CD14-positive monocyte (primary cell): ENCODE measurements at regions not wholly inside any gene's neighbourhood (a gene's known extent, or its start where the extent isn't known, plus 50 kb on each side); places are given as distances from the start of the nearest gene placed in this dataset.

Source experiments
- DNase-seq, 3 donors: peaks; one replicate each; pipeline ENCODE4 v3.0.0-alpha.2; 2011 to 2022
- H2AFZ ChIP-seq: 2 replicates; pipeline ENCODE4 v1.6.0; 2012; ENCODE audit warnings: mild to moderate bottlenecking, low read depth, low read length, inconsistent platforms; ENCODE audit not compliant: insufficient read depth, poor library complexity, severe bottlenecking
- H3K27ac ChIP-seq, 2 donors: 1 replicate in 1 of 2; 2 replicates in 1 of 2; pipeline ENCODE4 v1.5.1; 2012 to 2013; ENCODE audit warnings: low read length in 2 of 2, control low read depth in 1 of 2, inconsistent platforms in 1 of 2, low read depth in 1 of 2, mild to moderate bottlenecking in 1 of 2
- H3K27me3 ChIP-seq, 2 donors: one replicate each; pipeline versions ENCODE4 v1.6.0 to v1.6.1; 2011 to 2013; ENCODE audit warnings: low read length in 2 of 2; ENCODE audit not compliant: control insufficient read depth in 2 of 2, insufficient read depth in 2 of 2
- H3K36me3 ChIP-seq, 2 donors: replicated peaks in 1 of 2; 1 replicate in 1 of 2; 2 replicates in 1 of 2; pipeline versions ENCODE4 v1.5.1 to v1.6.1; 2012 to 2013; ENCODE audit warnings: low read length in 2 of 2, control low read depth in 1 of 2, inconsistent platforms in 1 of 2, mild to moderate bottlenecking in 1 of 2; ENCODE audit not compliant: insufficient read depth in 2 of 2, control insufficient read depth in 1 of 2
- H3K4me1 ChIP-seq, 2 donors: 1 replicate in 1 of 2; 2 replicates in 1 of 2; pipeline versions ENCODE4 v1.5.1 to v1.6.1; 2012 to 2013; ENCODE audit warnings: low read length in 2 of 2, control low read depth in 1 of 2, inconsistent platforms in 1 of 2, mild to moderate bottlenecking in 1 of 2, moderate library complexity in 1 of 2; ENCODE audit not compliant: insufficient read depth in 2 of 2, control insufficient read depth in 1 of 2
- H3K4me2 ChIP-seq: replicated peaks from 2 replicates; pipeline ENCODE3; 2012; ENCODE audit warnings: low read length, moderate library complexity, mild to moderate bottlenecking; ENCODE audit not compliant: poor library complexity, severe bottlenecking; ENCODE audit errors: extremely low read depth
- H3K4me3 ChIP-seq, 3 experiments: fragments of 200-600 bp in 1 of 3; sonication (generic) in 1 of 3; replicated peaks in 1 of 3; 1 replicate in 2 of 3; 2 replicates in 1 of 3; pipeline ENCODE4 v1.5.1; 2011 to 2013; ENCODE audit warnings: low read length in 3 of 3, mild to moderate bottlenecking in 3 of 3, control low read depth in 2 of 3, low read depth in 2 of 3, inconsistent platforms in 1 of 3, moderate library complexity in 1 of 3
- H3K79me2 ChIP-seq: 2 replicates; pipeline ENCODE4 v1.6.0; 2012; ENCODE audit warnings: mild to moderate bottlenecking, control low read depth, inconsistent platforms, low read length, moderate library complexity; ENCODE audit not compliant: insufficient read depth
- H3K9ac ChIP-seq: 2 replicates; pipeline ENCODE4 v1.6.0; 2017; ENCODE audit warnings: low read length, mild to moderate bottlenecking; ENCODE audit not compliant: insufficient read depth, poor library complexity, severe bottlenecking
- H3K9me3 ChIP-seq, 2 donors: replicated peaks in 1 of 2; 1 replicate in 1 of 2; 2 replicates in 1 of 2; pipeline versions ENCODE4 v1.5.1 to v1.6.1; 2012 to 2013; ENCODE audit warnings: low read length in 2 of 2, control low read depth in 1 of 2; ENCODE audit not compliant: control insufficient read depth in 1 of 2, insufficient read depth in 1 of 2
- H4K20me1 ChIP-seq: 2 replicates; pipeline ENCODE4 v1.6.0; 2012; ENCODE audit warnings: mild to moderate bottlenecking, low read length, control low read depth, moderate library complexity; ENCODE audit not compliant: insufficient read depth
- H3K27ac Mint-ChIP-seq, 7 donors: one replicate each; pipeline ENCODE4 v1.8.0; 2020; ENCODE audit warnings: mild to moderate bottlenecking in 7 of 7, mixed read lengths in 7 of 7, moderate library complexity in 6 of 7, inconsistent platforms in 2 of 7
- H3K27me3 Mint-ChIP-seq, 3 donors: one replicate each; pipeline ENCODE4 v1.8.0; 2021 to 2022; ENCODE audit warnings: low read depth in 3 of 3, mild to moderate bottlenecking in 3 of 3, mixed read lengths in 3 of 3, moderate library complexity in 3 of 3, inconsistent platforms in 1 of 3
- H3K36me3 Mint-ChIP-seq, 2 donors: one replicate each; pipeline ENCODE4 v1.8.0; 2020; ENCODE audit warnings: mixed read lengths in 2 of 2, inconsistent platforms in 1 of 2, mild to moderate bottlenecking in 1 of 2
- H3K4me1 Mint-ChIP-seq: one replicate; pipeline ENCODE4 v1.8.0; 2020; ENCODE audit warnings: mild to moderate bottlenecking, mixed read lengths
- H3K4me3 Mint-ChIP-seq, 2 donors: one replicate each; pipeline ENCODE4 v1.8.0; 2020; ENCODE audit warnings: mild to moderate bottlenecking in 2 of 2, mixed read lengths in 2 of 2, moderate library complexity in 1 of 2
- H3K9me3 Mint-ChIP-seq, 7 donors: one replicate each; pipeline ENCODE4 v1.8.0; 2020 to 2022; ENCODE audit warnings: mixed read lengths in 7 of 7, mild to moderate bottlenecking in 6 of 7, moderate library complexity in 6 of 7, inconsistent platforms in 2 of 7
- WGBS: methylation state at CpG from one replicate; pipeline ENCODE4 v1.1.5; 2013; ENCODE audit warnings: missing lambda C conversion rate; ENCODE audit not compliant: insufficient coverage; 5-methylcytosine and 5-hydroxymethylcytosine counted together
- intact Hi-C, 2 donors: fragments of 100-400 bp; cut with micrococcal nuclease; formaldehyde crosslinking; loops; one replicate each; pipeline versions ENCODE4 v1.15.0 to v1.15.1; 2023
- TF ChIP-seq, protein P1 (sequence below): fragments of 200-600 bp; IDR thresholded peaks from one replicate; pipeline ENCODE4 v1.8.0; 2022; ENCODE audit warnings: antibody characterized with exemption, mild to moderate bottlenecking

DNA sequence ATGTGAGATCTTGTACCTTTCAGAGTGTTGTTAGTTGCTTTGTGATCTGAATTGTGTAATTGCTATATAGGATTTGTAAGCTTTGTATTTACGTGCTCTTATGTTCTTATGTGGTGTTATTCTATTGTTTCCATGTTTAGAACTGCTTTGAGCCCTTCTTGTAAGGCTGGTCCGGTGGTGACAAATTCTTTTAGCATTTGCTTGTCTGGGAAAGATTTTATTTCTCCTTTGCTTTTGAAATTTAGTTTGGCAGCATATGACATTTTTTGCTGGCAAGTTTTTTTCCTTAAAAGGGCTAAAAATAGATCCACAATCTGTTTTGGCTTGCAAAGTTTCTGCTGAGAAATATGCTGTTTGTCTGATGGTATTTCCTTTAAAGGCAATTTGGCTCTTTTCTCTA, 1089.2 kb upstream of the PCDH9 start:
- no peaks in the 10 kb centered on the region for H3K79me2 ChIP-seq
- H3K9me3 ChIP-seq, result peaks cover 29% of the 10 kb centered on the region in 2 donors
- DNase-seq, result no peak
- no peaks in the 10 kb centered on the region for H3K4me1 ChIP-seq
- H3K27me3 ChIP-seq, result no peaks in the 10 kb centered on the region
- H2AFZ ChIP-seq, result no peak overlapping the region
- Mint-ChIP-seq H3K27me3 (peaks cover 0 to 2% (median 0%) of the 10 kb centered on the region in 3 donors), H3K27ac (no peak overlapping the region), H3K4me3 (no peak overlapping the region), H3K4me1 (no peaks in the 10 kb centered on the region), H3K36me3 (no peaks in the 10 kb centered on the region), H3K9me3 (peaks cover 10 to 27% (median 15%) of the 10 kb centered on the region in 7 donors)
- no peak overlapping the region for H3K4me2 ChIP-seq
- TF ChIP-seq, protein P1, sequence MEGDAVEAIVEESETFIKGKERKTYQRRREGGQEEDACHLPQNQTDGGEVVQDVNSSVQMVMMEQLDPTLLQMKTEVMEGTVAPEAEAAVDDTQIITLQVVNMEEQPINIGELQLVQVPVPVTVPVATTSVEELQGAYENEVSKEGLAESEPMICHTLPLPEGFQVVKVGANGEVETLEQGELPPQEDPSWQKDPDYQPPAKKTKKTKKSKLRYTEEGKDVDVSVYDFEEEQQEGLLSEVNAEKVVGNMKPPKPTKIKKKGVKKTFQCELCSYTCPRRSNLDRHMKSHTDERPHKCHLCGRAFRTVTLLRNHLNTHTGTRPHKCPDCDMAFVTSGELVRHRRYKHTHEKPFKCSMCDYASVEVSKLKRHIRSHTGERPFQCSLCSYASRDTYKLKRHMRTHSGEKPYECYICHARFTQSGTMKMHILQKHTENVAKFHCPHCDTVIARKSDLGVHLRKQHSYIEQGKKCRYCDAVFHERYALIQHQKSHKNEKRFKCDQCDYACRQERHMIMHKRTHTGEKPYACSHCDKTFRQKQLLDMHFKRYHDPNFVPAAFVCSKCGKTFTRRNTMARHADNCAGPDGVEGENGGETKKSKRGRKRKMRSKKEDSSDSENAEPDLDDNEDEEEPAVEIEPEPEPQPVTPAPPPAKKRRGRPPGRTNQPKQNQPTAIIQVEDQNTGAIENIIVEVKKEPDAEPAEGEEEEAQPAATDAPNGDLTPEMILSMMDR, result no peak
- intact Hi-C loops, result no loop called here
- H3K36me3 ChIP-seq, result no peaks in the 10 kb centered on the region
- no peaks in the 10 kb centered on the region for H4K20me1 ChIP-seq
- WGBS, result 80% methylated on average over 2 of the region's 2 CpGs
- H3K27ac ChIP-seq, result no peak overlapping the region
- H3K9ac ChIP-seq, result no peak overlapping the region
- H3K4me3 ChIP-seq, result no peak overlapping the region

DNA sequence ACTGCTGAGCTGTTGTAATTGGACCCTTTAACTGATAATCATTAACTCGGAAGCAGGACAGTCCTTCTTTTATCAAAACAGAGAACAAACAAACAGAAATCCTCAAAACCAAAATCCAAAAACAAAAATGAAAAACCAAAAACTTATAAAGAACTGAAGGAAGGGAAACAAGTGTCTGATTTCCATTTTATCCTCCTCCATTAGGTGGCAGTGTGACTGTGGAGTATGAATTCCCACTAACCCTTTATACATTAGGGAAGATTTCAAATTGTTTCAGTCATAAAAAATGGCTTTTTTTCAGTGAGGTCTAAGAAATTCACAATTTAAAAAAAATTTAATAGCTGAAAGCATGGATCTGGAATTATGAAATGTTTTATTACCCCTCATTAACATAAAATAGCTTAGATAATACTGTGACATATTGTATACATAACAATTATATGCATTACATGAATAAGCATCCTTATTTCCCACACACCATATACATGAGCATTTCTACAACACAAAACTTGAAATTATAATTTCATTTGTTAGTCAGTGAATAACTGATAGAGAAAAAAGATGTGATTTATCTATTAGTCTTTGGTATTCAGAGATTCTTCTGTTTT, 1074.3 kb upstream of the PCDH9 start:
- Histone ChIP-seq H4K20me1 (no peaks in the 10 kb centered on the region), H3K4me2 (no peak overlapping the region), H3K36me3 (no peaks in the 10 kb centered on the region), H3K27me3 (no peaks in the 10 kb centered on the region), H3K79me2 (no peaks in the 10 kb centered on the region), H3K9me3 (no peaks in the 10 kb centered on the region), H3K9ac (no peak overlapping the region), H3K4me3 (no peak overlapping the region), H2AFZ (no peak overlapping the region), H3K4me1 (no peaks in the 10 kb centered on the region), H3K27ac (no peak overlapping the region)
- intact Hi-C loops, result no loop called here
- H3K27me3 Mint-ChIP-seq, result peaks cover 0 to 2% (median 0%) of the 10 kb centered on the region in 3 donors
- no peak overlapping the region for H3K4me3 Mint-ChIP-seq
- no peak for DNase-seq
- TF ChIP-seq, protein P1, result no peak
- WGBS, result no CpG with 5 or more reads among the region's 1 CpG
- no peaks in the 10 kb centered on the region for H3K4me1 Mint-ChIP-seq
- no peaks in the 10 kb centered on the region for H3K9me3 Mint-ChIP-seq
- H3K36me3 Mint-ChIP-seq, result no peaks in the 10 kb centered on the region
- no peak overlapping the region for H3K27ac Mint-ChIP-seq
